GM21529 (cell line): ENCODE measurements at regions not wholly inside any gene's neighbourhood (a gene's known extent, or its start where the extent isn't known, plus 50 kb on each side); places are given as distances from the start of the nearest gene placed in this dataset.

Source experiments
- ATAC-seq: cut with Tn5 transposase; IDR thresholded peaks from one replicate; pipeline ENCODE4 v1.9.1; 2021; ENCODE audit not compliant: unreplicated experiment

- no peak for ATAC-seq
These were observed 300.9 kb downstream of the CYP26B1 start for GRCh38 chr2:71846669-71847291.

- ATAC-seq = no peak
These were observed 301.6 kb downstream of the CYP26B1 start for GRCh38 chr2:71846072-71846471.

GRCh38 chr2:71844967-71845366 lies 302.7 kb downstream of the CYP26B1 start:
- ATAC-seq = no peak

GRCh38 chr2:71843391-71843850 lies 304.2 kb downstream of the CYP26B1 start:
- ATAC-seq = no peak

- ATAC-seq = no peak
These were observed 304.9 kb downstream of the CYP26B1 start for GRCh38 chr2:71842744-71843143.

GRCh38 chr2:71839826-71840225 lies 307.8 kb downstream of the CYP26B1 start:
- no peak for ATAC-seq

- ATAC-seq = no peak
These were observed 312.9 kb downstream of the CYP26B1 start for GRCh38 chr2:71834796-71835195.

GRCh38 chr2:71833855-71834560 lies 313.7 kb downstream of the CYP26B1 start:
- ATAC-seq = no peak

- ATAC-seq = no peak
These were observed 314.4 kb downstream of the CYP26B1 start for GRCh38 chr2:71833272-71833671.

- no peak for ATAC-seq
These were observed 314.8 kb downstream of the CYP26B1 start for GRCh38 chr2:71832844-71833243.

GRCh38 chr2:71832388-71832787 lies 315.3 kb downstream of the CYP26B1 start:
- ATAC-seq = no peak

GRCh38 chr2:71831193-71831577 lies 316.5 kb downstream of the CYP26B1 start:
- ATAC-seq = no peak

GRCh38 chr2:71830497-71831192 lies 317.0 kb downstream of the CYP26B1 start:
- no peak for ATAC-seq

GRCh38 chr2:71829008-71829407 lies 318.7 kb downstream of the CYP26B1 start:
- no peak for ATAC-seq

GRCh38 chr2:71827973-71828372 lies 319.7 kb downstream of the CYP26B1 start:
- no peak for ATAC-seq

- ATAC-seq = no peak
These were observed 320.1 kb downstream of the CYP26B1 start for GRCh38 chr2:71827524-71827901.

GRCh38 chr2:71826826-71827523 lies 320.7 kb downstream of the CYP26B1 start:
- ATAC-seq = no peak

GRCh38 chr2:71826299-71826698 lies 321.4 kb downstream of the CYP26B1 start:
- ATAC-seq = no peak

- no peak for ATAC-seq
These were observed 323.2 kb downstream of the CYP26B1 start for GRCh38 chr2:71824436-71824835.

GRCh38 chr2:71823526-71823925 lies 324.1 kb downstream of the CYP26B1 start:
- ATAC-seq = no peak

- ATAC-seq = no peak
These were observed 325.2 kb downstream of the CYP26B1 start for GRCh38 chr2:71822463-71822862.

GRCh38 chr2:71821856-71822255 lies 325.8 kb downstream of the CYP26B1 start:
- no peak for ATAC-seq
